Thoracic aorta (tissue), 2 donors: ENCODE measurements at regions not wholly inside any gene's neighbourhood (a gene's known extent, or its start where the extent isn't known, plus 50 kb on each side); places are given as distances from the start of the nearest gene placed in this dataset.

Experiments used
- ATAC-seq: fragments of 150-250 bp; one replicate; pipeline ENCODE4 v1.8.0; 2017; ENCODE audit warnings: low read depth; ENCODE audit not compliant: insufficient number of reproducible peaks, low FRiP score
- DNase-seq: peaks from one replicate; pipeline ENCODE4 v3.0.0-alpha.2; 2020; ENCODE audit warnings: low spot score
- H3K27ac ChIP-seq, 2 donors: fragments of 200-600 bp; sonication (generic); 1 replicate in 1 of 2; 2 replicates in 1 of 2; pipeline ENCODE4 v1.5.1; 2016; ENCODE audit warnings: mild to moderate bottlenecking in 2 of 2, moderate library complexity in 2 of 2
- H3K27me3 ChIP-seq: fragments of 200-600 bp; sonication (generic); replicated peaks from 2 replicates; pipeline ENCODE4 v1.6.0; 2016; ENCODE audit warnings: mild to moderate bottlenecking; ENCODE audit not compliant: insufficient read depth
- H3K36me3 ChIP-seq: fragments of 200-600 bp; sonication (generic); one replicate; pipeline ENCODE4 v1.5.1; 2016
- H3K4me1 ChIP-seq, 2 donors: fragments of 200-600 bp; sonication (generic); 1 replicate in 1 of 2; 2 replicates in 1 of 2; pipeline versions ENCODE4 v1.5.1 to v1.6.0; 2016; ENCODE audit warnings: low read depth in 2 of 2, mild to moderate bottlenecking in 1 of 2; ENCODE audit not compliant: control insufficient read depth in 1 of 2
- H3K4me3 ChIP-seq: fragments of 200-600 bp; sonication (generic); 2 replicates; pipeline ENCODE4 v1.5.1; 2016; ENCODE audit warnings: mild to moderate bottlenecking
- H3K9me3 ChIP-seq: fragments of 200-600 bp; sonication (generic); 2 replicates; pipeline ENCODE4 v1.5.1; 2016
- TF ChIP-seq, protein P1 (sequence below): fragments of 200-600 bp; sonication (generic); IDR thresholded peaks from one replicate; pipeline ENCODE4 v1.5.1; 2019; ENCODE audit warnings: antibody characterized with exemption

DNA sequence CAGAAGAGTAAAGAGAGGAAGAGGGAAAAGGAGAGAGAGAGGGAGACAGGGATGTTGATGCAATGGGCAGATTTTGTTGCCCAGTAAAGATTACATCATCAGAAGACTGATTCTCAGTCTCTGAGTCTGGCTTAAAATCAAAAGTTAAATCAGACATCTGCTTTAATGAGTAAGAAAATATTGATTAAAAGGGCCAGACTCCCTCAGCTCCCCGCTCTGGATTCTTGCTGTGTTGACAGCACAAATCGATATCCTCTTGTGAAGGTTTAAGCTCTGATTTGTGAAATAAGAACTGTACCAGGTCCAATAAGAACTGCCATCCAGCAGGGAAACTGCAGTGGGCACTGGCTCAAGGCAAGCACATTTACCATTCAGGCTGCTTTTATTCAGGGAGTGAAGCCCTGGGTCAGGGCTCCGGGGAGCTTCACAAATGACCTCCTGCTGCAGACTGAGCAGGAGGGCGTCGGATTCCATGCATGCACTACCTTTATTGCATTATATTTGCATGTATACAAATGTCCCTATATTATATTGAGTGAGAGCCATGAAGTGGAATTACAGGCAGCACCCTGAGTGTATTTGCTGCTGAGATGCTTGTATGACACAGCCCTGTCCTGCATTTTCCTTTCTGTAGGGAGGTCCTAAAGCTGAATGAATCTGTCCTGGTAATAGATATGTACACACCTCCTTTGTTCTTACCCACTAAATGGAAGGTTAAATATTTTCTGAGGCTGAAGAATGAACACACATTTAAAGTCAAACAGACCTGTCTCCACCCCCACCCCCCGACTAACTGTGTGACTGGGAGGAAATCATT is 401.5 kb downstream of the REEP3 start:
- H3K27me3 ChIP-seq, result no peaks in the 10 kb centered on the region
- H3K4me1 ChIP-seq, result no peaks in the 10 kb centered on the region
- no peak for DNase-seq
- no peaks in the 10 kb centered on the region for H3K9me3 ChIP-seq
- H3K4me3 ChIP-seq, result no peak overlapping the region
- no peak overlapping the region for H3K27ac ChIP-seq
- no peaks in the 10 kb centered on the region for H3K36me3 ChIP-seq
- no peak for ATAC-seq
- TF ChIP-seq, protein P1, sequence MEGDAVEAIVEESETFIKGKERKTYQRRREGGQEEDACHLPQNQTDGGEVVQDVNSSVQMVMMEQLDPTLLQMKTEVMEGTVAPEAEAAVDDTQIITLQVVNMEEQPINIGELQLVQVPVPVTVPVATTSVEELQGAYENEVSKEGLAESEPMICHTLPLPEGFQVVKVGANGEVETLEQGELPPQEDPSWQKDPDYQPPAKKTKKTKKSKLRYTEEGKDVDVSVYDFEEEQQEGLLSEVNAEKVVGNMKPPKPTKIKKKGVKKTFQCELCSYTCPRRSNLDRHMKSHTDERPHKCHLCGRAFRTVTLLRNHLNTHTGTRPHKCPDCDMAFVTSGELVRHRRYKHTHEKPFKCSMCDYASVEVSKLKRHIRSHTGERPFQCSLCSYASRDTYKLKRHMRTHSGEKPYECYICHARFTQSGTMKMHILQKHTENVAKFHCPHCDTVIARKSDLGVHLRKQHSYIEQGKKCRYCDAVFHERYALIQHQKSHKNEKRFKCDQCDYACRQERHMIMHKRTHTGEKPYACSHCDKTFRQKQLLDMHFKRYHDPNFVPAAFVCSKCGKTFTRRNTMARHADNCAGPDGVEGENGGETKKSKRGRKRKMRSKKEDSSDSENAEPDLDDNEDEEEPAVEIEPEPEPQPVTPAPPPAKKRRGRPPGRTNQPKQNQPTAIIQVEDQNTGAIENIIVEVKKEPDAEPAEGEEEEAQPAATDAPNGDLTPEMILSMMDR, result no peak

- H3K27ac ChIP-seq, result no peak overlapping the region
- DNase-seq (no peak), ATAC-seq (no peak)
- TF ChIP-seq, protein P1, result no peak
- no peaks in the 10 kb centered on the region for H3K27me3 ChIP-seq
- no peaks in the 10 kb centered on the region for H3K9me3 ChIP-seq
- no peaks in the 10 kb centered on the region for H3K4me1 ChIP-seq
- no peak overlapping the region for H3K4me3 ChIP-seq
- H3K36me3 ChIP-seq, result no peaks in the 10 kb centered on the region
Observed at GRCh38 chr10:63929831-63930467, 408.7 kb downstream of the REEP3 start.

- Histone ChIP-seq H3K4me1 (no peaks in the 10 kb centered on the region), H3K9me3 (no peaks in the 10 kb centered on the region), H3K27ac (no peak overlapping the region), H3K36me3 (no peaks in the 10 kb centered on the region), H3K27me3 (no peaks in the 10 kb centered on the region), H3K4me3 (no peak overlapping the region)
- ATAC-seq (peak; percentile 59), DNase-seq (no peak)
- TF ChIP-seq, protein P1, result no peak
Observed at GRCh38 chr10:63930584-63930983, 409.4 kb downstream of the REEP3 start.

DNA sequence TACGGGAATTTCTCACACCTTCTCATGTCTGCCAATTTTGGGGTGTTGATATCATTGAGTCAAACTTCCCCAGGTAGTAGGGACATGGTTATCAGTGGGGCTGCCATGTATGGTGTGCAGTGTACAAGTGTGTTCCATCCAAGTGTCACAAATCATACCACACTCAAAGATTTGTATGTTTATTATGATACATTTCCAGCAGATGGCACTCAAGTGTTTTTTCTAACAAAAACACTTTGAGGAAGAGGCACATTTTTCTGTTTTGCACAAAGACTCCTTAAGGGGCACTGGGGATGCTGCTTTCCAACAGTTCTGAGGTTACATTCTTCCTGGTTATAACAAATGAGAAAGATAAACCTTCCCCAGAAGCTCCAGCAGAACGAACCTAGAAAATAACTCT is 414.5 kb downstream of the REEP3 start:
- Histone ChIP-seq H3K27ac (no peak overlapping the region), H3K27me3 (no peaks in the 10 kb centered on the region), H3K4me1 (no peaks in the 10 kb centered on the region), H3K9me3 (no peaks in the 10 kb centered on the region), H3K36me3 (no peaks in the 10 kb centered on the region), H3K4me3 (no peak overlapping the region)
- TF ChIP-seq, protein P1, result no peak
- DNase-seq (no peak), ATAC-seq (no peak)

DNA sequence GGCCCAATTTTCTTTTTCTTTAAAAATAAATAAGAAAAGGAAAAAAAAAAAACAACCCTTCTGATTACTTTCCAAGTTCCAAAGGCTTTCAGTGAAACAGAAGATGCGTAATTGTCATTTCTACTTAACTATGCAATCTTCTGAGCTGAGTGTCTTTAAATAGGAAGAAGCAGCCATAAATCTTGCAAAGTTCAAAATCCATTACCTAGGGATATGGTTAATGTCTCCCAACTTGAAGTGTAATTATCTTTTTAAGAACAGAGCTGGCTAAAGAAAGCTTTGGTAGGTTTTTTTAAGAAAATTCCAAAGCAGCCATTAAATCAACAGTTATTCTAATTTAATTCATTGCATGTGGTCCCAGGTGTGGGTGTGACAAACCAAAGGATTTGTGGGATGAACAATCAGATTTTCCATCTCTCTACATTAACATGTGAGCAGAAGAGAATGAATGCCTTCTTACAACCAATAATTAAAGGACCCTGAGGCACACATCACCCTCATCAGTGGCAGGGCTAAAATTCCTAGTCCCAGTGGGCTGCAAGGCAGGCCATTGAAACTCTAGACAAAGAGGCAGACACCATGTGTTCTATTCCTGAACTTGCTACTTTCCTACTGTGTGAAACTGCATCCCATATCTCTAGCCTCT is 419.2 kb downstream of the REEP3 start:
- no peak overlapping the region for H3K27ac ChIP-seq
- TF ChIP-seq, protein P1, result no peak
- no peaks in the 10 kb centered on the region for H3K27me3 ChIP-seq
- DNase-seq, result no peak
- ATAC-seq, result no peak
- no peaks in the 10 kb centered on the region for H3K36me3 ChIP-seq
- no peaks in the 10 kb centered on the region for H3K4me1 ChIP-seq
- H3K9me3 ChIP-seq, result no peaks in the 10 kb centered on the region
- no peak overlapping the region for H3K4me3 ChIP-seq
